ENCODE measurements at regions not wholly inside any gene's neighbourhood (a gene's known extent, or its start where the extent isn't known, plus 50 kb on each side); places are given as distances from the start of the nearest gene placed in this dataset.

DNA sequence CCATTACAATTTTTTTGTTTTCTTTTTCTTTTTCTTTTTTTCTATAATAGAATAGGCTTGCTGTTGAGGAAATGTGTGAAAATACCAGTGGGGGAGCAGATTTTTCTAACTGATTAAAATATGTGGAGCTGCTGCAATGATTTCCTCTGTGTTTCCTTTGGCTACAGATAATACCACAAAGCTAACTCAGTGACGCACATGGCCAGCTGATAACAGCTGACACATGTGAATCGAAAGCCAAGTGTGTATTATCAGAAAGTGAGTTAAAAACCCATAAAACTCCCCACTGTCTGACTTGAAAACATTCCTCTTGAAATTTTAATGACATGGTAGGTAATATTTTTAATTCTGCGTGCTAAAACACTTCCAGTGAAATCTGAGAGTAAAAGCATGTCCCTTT lies 70.8 kb upstream of the AHI1 start:
- H3K27me3 ChIP-seq (ENCODE audit: insufficient read depth, low read depth) = no peaks in the 10 kb centered on the region
- H3K4me2 ChIP-seq = no peak overlapping the region
- no peak overlapping the region for H3K27ac ChIP-seq
- no peak overlapping the region for H3K9ac ChIP-seq
- H3K36me3 ChIP-seq (ENCODE audit: insufficient read depth) = no peaks in the 10 kb centered on the region
- H3K4me1 ChIP-seq (ENCODE audit: low read depth, poor library complexity, severe bottlenecking) = peaks cover 8% of the 10 kb centered on the region
- TF ChIP-seq, protein P1, sequence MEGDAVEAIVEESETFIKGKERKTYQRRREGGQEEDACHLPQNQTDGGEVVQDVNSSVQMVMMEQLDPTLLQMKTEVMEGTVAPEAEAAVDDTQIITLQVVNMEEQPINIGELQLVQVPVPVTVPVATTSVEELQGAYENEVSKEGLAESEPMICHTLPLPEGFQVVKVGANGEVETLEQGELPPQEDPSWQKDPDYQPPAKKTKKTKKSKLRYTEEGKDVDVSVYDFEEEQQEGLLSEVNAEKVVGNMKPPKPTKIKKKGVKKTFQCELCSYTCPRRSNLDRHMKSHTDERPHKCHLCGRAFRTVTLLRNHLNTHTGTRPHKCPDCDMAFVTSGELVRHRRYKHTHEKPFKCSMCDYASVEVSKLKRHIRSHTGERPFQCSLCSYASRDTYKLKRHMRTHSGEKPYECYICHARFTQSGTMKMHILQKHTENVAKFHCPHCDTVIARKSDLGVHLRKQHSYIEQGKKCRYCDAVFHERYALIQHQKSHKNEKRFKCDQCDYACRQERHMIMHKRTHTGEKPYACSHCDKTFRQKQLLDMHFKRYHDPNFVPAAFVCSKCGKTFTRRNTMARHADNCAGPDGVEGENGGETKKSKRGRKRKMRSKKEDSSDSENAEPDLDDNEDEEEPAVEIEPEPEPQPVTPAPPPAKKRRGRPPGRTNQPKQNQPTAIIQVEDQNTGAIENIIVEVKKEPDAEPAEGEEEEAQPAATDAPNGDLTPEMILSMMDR (conservative IDR thresholded peaks at IDR 0.05; ENCODE audit: low read depth, low read length) = no peak
- no peak overlapping the region for H2AFZ ChIP-seq (ENCODE audit: low read depth)
- no peak overlapping the region for H3K4me3 ChIP-seq (IDR thresholded peaks at IDR 0.05; ENCODE audit: insufficient read depth, low read depth, low read length)
- H4K20me1 ChIP-seq (ENCODE audit: insufficient read depth) = no peaks in the 10 kb centered on the region
- H3K79me2 ChIP-seq (ENCODE audit: insufficient read depth, low read depth) = no peaks in the 10 kb centered on the region

GRCh38 chr6:135572051-135572450 lies 74.5 kb upstream of the AHI1 start:
- Histone ChIP-seq H2AFZ (ENCODE audit: low read depth) (no peak overlapping the region), H4K20me1 (ENCODE audit: insufficient read depth) (no peaks in the 10 kb centered on the region), H3K4me3 (IDR thresholded peaks at IDR 0.05; ENCODE audit: insufficient read depth, low read depth, low read length) (no peak overlapping the region), H3K27me3 (ENCODE audit: insufficient read depth, low read depth) (no peaks in the 10 kb centered on the region), H3K9ac (no peak overlapping the region), H3K4me2 (no peak overlapping the region), H3K79me2 (ENCODE audit: insufficient read depth, low read depth) (no peaks in the 10 kb centered on the region), H3K27ac (no peak overlapping the region), H3K4me1 (ENCODE audit: low read depth, poor library complexity, severe bottlenecking) (no peaks in the 10 kb centered on the region), H3K36me3 (ENCODE audit: insufficient read depth) (no peaks in the 10 kb centered on the region)
- TF ChIP-seq, protein P1 (conservative IDR thresholded peaks at IDR 0.05; ENCODE audit: low read depth, low read length) = no peak

- H3K79me2 ChIP-seq (ENCODE audit: insufficient read depth, low read depth) = no peaks in the 10 kb centered on the region
- no peaks in the 10 kb centered on the region for H3K4me1 ChIP-seq (ENCODE audit: low read depth, poor library complexity, severe bottlenecking)
Observed at GRCh38 chr6:135575629-135576028, 78.1 kb upstream of the AHI1 start.

GRCh38 chr6:135576055-135576454 lies 78.5 kb upstream of the AHI1 start:
- Histone ChIP-seq H3K79me2 (ENCODE audit: insufficient read depth, low read depth) (no peaks in the 10 kb centered on the region), H3K4me2 (no peak overlapping the region), H3K36me3 (ENCODE audit: insufficient read depth) (no peaks in the 10 kb centered on the region), H3K4me1 (ENCODE audit: low read depth, poor library complexity, severe bottlenecking) (no peaks in the 10 kb centered on the region), H2AFZ (ENCODE audit: low read depth) (no peak overlapping the region), H4K20me1 (ENCODE audit: insufficient read depth) (no peaks in the 10 kb centered on the region), H3K27ac (no peak overlapping the region), H3K9ac (no peak overlapping the region), H3K27me3 (ENCODE audit: insufficient read depth, low read depth) (no peaks in the 10 kb centered on the region), H3K4me3 (IDR thresholded peaks at IDR 0.05; ENCODE audit: insufficient read depth, low read depth, low read length) (no peak overlapping the region)
- TF ChIP-seq, protein P1 (conservative IDR thresholded peaks at IDR 0.05; ENCODE audit: low read depth, low read length) = no peak

More at GRCh38 chr6:135575629-135576028, 78.1 kb upstream of the AHI1 start:
- H3K9ac ChIP-seq = no peak overlapping the region
- H3K4me3 ChIP-seq (IDR thresholded peaks at IDR 0.05; ENCODE audit: insufficient read depth, low read depth, low read length) = no peak overlapping the region
- TF ChIP-seq, protein P1 (conservative IDR thresholded peaks at IDR 0.05; ENCODE audit: low read depth, low read length) = no peak
- H3K4me2 ChIP-seq = no peak overlapping the region
- no peaks in the 10 kb centered on the region for H3K36me3 ChIP-seq (ENCODE audit: insufficient read depth)
- no peaks in the 10 kb centered on the region for H4K20me1 ChIP-seq (ENCODE audit: insufficient read depth)
- H3K27me3 ChIP-seq (ENCODE audit: insufficient read depth, low read depth) = no peaks in the 10 kb centered on the region
- no peak overlapping the region for H3K27ac ChIP-seq
- H2AFZ ChIP-seq (ENCODE audit: low read depth) = no peak overlapping the region
